Activated CD4-positive, alpha-beta T cell treated with anti-CD3 and anti-CD28 coated beads, Interleukin-2, amount 10 ng/mL, durations not matched to agents 24 days and 14 days (primary cell): ENCODE measurements at regions not wholly inside any gene's neighbourhood (a gene's known extent, or its start where the extent isn't known, plus 50 kb on each side); places are given as distances from the start of the nearest gene placed in this dataset.
"Not testable (repeated sequence)": the region's sequence is repeated elsewhere in the genome, so short reads cannot be mapped to it uniquely, and the experiment has no call there.

ENCODE experiments used
- DNase-seq: peaks from one replicate; pipeline ENCODE4 v3.0.0; 2022
- H3K27ac Mint-ChIP-seq: one replicate; pipeline ENCODE4 v1.8.0; 2022; ENCODE audit warnings: mild to moderate bottlenecking, mixed read lengths
- H3K27me3 Mint-ChIP-seq: one replicate; pipeline ENCODE4 v1.8.0; 2022; ENCODE audit warnings: mixed read lengths
- H3K36me3 Mint-ChIP-seq: one replicate; pipeline ENCODE4 v1.8.0; 2022; ENCODE audit warnings: low read depth, mild to moderate bottlenecking, mixed read lengths
- H3K4me1 Mint-ChIP-seq: one replicate; pipeline ENCODE4 v1.8.0; 2021; ENCODE audit warnings: mixed read lengths
- H3K4me3 Mint-ChIP-seq: one replicate; pipeline ENCODE4 v1.8.0; 2022; ENCODE audit warnings: mild to moderate bottlenecking, moderate library complexity, mixed read lengths
- H3K9me3 Mint-ChIP-seq: one replicate; pipeline ENCODE4 v1.8.0; 2021; ENCODE audit warnings: mixed read lengths
- intact Hi-C: fragments of 100-400 bp; cut with micrococcal nuclease; formaldehyde crosslinking; loops from one replicate; pipeline ENCODE4 v1.15.1; 2023

DNA sequence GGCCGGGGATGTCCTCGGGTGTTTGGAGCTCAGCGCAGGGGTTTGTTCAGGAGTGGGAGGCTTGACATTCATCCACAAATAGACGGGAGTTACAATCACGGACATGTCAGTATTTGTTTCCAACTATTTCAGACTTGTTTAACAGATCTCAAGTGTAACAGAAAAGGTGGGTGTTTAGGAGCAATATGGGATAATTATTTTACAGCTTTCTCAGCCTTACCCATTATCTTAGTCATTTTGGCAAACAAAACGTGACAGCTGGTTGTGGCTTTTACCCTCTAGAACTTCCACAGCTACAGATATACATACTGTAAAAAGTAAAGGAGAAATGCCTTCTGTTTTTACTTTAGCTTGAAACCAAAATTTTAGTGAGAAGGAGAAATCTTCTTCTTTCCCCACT is 178.7 kb upstream of the TMEM45B start:
- intact Hi-C loops = loop anchor here (1.0 to 10.0 kb wide), 4 partner anchors 189 to 1582 kb away; partner anchors contain the start of gene BARX2
- peaks cover 9% of the 10 kb centered on the region for H3K9me3 Mint-ChIP-seq
- H3K4me3 Mint-ChIP-seq = peak overlapping the region; percentile 32
- no peak for DNase-seq
- H3K27me3 Mint-ChIP-seq = no peaks in the 10 kb centered on the region
- H3K4me1 Mint-ChIP-seq = peaks cover 52% of the 10 kb centered on the region
- H3K27ac Mint-ChIP-seq = peak overlapping the region; percentile 90
- no peaks in the 10 kb centered on the region for H3K36me3 Mint-ChIP-seq

DNA sequence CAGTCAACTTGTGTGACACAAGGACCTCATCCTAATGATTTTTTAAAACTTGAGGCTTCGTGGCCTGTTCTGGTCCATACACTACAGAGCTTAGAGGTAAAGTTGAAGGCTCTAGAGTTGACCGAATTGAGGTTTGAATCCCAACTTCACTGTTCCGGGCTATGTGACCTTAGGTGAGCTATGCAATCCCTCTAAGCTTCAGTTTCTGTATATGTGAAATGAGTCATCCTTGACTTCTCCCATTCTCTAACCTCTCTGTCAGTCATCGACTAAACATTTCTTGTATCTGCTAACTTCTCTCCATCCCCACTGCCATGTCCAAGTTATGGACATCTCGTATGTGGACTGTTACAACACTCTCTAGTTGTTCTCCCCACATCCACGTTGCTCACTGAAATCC is 178.2 kb upstream of the TMEM45B start:
- H3K27me3 Mint-ChIP-seq = no peaks in the 10 kb centered on the region
- peaks cover 2% of the 10 kb centered on the region for H3K36me3 Mint-ChIP-seq
- H3K9me3 Mint-ChIP-seq = peaks cover 13% of the 10 kb centered on the region
- no peak for DNase-seq
- intact Hi-C loops = loop anchor here (1.0 to 10.0 kb wide), 4 partner anchors 189 to 1583 kb away; partner anchors contain the start of gene BARX2
- H3K4me1 Mint-ChIP-seq = peaks cover 57% of the 10 kb centered on the region
- peak overlapping the region; percentile 90 for H3K27ac Mint-ChIP-seq
- peak overlapping the region; percentile 44 for H3K4me3 Mint-ChIP-seq

DNA sequence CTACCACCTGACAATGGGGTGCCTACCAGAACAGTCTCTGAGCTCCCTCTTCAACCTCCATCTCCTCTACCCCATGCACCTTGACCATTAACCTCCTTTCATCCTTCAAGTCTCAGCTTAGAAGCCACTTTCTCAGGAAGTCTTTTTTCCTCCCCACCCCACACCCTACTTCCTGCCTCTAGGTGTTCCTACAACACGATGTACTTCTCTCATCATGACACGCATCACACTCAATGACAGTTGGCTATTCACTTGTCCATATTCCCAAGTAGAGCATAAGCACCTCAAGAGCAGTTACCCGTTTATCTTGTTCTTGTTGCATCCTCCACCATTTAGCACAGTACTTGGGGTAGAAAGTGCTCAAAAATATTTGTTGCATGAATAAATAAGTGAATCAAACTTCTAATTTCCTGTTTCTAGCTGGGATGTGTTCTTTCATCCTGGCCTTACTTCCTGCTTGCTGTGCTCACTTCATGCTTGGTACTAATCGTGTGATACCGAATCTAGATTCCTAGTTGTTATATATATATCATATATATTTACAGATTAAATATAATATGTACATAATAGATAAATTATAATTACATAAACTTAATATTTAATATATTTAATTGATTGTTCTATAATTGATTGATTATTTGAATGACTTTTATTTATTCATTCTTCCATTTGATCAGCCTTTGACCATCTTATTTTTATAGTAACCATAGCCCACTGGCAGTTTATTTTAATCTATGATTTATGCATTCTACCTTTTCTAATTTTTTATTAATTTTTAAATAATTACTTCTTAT is 177.5 kb upstream of the TMEM45B start:
- Mint-ChIP-seq H3K9me3 (peaks cover 13% of the 10 kb centered on the region), H3K4me3 (peak overlapping the region; percentile 44), H3K4me1 (peaks cover 61% of the 10 kb centered on the region), H3K36me3 (peaks cover 6% of the 10 kb centered on the region), H3K27ac (peak overlapping the region; percentile 90), H3K27me3 (no peaks in the 10 kb centered on the region)
- intact Hi-C loops = loop anchor here (1.0 to 10.0 kb wide), 5 partner anchors 57 to 1583 kb away; partner anchors contain the start of gene BARX2
- DNase-seq = peak; percentile 64

DNA sequence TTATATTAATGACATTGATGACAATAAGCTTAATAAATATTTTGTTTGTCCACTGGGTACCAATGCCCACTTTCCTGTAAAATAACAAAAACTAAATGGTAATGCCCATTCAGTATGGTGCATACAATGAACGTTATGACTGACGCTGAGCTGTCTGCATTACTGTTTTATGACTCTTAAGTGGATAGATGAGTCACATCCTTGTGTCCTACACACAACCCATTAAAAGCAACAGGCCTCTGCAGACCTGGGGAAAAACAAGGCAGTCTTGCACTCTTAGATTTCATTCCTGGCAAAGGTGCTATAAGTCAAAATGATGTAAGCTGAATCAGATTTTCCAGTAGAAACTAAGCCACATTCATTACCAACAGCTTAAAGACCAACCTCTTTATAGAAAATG is 176.3 kb upstream of the TMEM45B start:
- intact Hi-C loops = loop anchor here (1.0 to 10.0 kb wide), 5 partner anchors 56 to 1584 kb away; partner anchors contain the start of gene BARX2
- peaks cover 13% of the 10 kb centered on the region for H3K9me3 Mint-ChIP-seq
- H3K4me3 Mint-ChIP-seq = peak overlapping the region; percentile 42
- peaks cover 7% of the 10 kb centered on the region for H3K36me3 Mint-ChIP-seq
- DNase-seq = peak; percentile 73
- H3K27me3 Mint-ChIP-seq = no peaks in the 10 kb centered on the region
- peaks cover 70% of the 10 kb centered on the region for H3K4me1 Mint-ChIP-seq
- H3K27ac Mint-ChIP-seq = peak overlapping the region; percentile 87

- intact Hi-C loops = loop anchor here (10.0 kb wide), 1 partner anchor 356 kb away; no protein-coding TSS in a partner anchor
- peaks cover 78% of the 10 kb centered on the region for H3K4me1 Mint-ChIP-seq
- DNase-seq = no peak
- peaks cover 14% of the 10 kb centered on the region for H3K9me3 Mint-ChIP-seq
- no peaks in the 10 kb centered on the region for H3K27me3 Mint-ChIP-seq
- no peak overlapping the region for H3K4me3 Mint-ChIP-seq
- peak overlapping the region; percentile 87 for H3K27ac Mint-ChIP-seq
- peaks cover 7% of the 10 kb centered on the region for H3K36me3 Mint-ChIP-seq
These were observed 175.0 kb upstream of the TMEM45B start for GRCh38 chr11:129640671-129641070.

GRCh38 chr11:129643031-129643721 is 172.5 kb upstream of the TMEM45B start:
- Mint-ChIP-seq H3K9me3 (peaks cover 11% of the 10 kb centered on the region), H3K27me3 (no peaks in the 10 kb centered on the region), H3K4me3 (peak overlapping the region; percentile 39), H3K36me3 (peaks cover 7% of the 10 kb centered on the region), H3K27ac (peak overlapping the region; percentile 93), H3K4me1 (peaks cover 71% of the 10 kb centered on the region)
- DNase-seq = peak; percentile 62
- intact Hi-C loops = loop anchor here (1.0 to 10.0 kb wide), 2 partner anchors 225 to 358 kb away; no protein-coding TSS in a partner anchor

DNA sequence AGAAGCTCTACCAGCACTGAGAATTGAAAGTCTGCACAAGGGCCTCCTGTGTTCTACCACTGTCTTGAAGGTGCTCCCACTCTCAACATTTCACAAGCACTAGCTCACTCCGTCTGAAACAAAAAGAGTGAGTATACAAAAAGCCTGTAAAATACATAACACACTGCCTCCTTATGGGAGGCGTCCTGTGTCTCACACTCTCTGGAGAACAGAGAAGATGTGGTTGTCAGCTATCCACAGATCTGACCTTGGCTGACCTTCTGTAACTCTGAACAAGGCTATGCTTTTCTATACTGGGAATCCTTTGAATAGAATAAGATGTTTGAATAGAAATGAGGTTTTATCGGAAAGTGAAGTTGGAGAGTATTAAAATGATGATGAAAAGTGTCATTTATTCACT is 171.3 kb upstream of the TMEM45B start:
- Mint-ChIP-seq H3K4me3 (peak overlapping the region; percentile 2), H3K4me1 (peaks cover 66% of the 10 kb centered on the region), H3K27ac (peak overlapping the region; percentile 93), H3K27me3 (no peaks in the 10 kb centered on the region), H3K36me3 (peaks cover 7% of the 10 kb centered on the region), H3K9me3 (peaks cover 13% of the 10 kb centered on the region)
- intact Hi-C loops = loop anchor here (2.0 to 10.0 kb wide), 2 partner anchors 24 to 360 kb away; no protein-coding TSS in a partner anchor
- no peak for DNase-seq

DNA sequence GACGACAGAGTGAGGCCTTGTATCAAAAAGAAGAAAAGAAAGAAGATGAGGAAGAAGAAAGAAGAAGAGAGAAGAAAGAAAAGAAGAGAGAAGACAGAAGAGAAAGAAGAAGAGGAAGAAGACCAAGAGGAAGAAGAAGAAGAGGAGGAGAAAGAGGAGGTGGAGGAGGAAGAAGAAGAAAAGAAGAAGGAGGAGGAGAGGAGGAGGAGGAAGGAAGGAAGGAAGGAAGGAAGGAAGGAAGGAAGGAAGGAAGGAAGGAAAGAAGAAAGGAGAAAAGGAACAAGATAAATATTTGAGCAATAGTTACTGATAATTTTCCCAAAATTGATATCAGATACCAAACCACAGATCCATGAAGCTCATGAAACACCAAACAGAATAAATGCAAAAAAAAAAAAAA is 169.7 kb upstream of the TMEM45B start:
- Mint-ChIP-seq H3K4me3 (no peak overlapping the region), H3K4me1 (peaks cover 51% of the 10 kb centered on the region), H3K27me3 (no peaks in the 10 kb centered on the region), H3K9me3 (peaks cover 21% of the 10 kb centered on the region), H3K27ac (peak overlapping the region; percentile 69), H3K36me3 (peaks cover 7% of the 10 kb centered on the region)
- DNase-seq = no peak
- intact Hi-C loops = loop anchor here (2.0 to 10.0 kb wide), 2 partner anchors 23 to 361 kb away; no protein-coding TSS in a partner anchor

DNA sequence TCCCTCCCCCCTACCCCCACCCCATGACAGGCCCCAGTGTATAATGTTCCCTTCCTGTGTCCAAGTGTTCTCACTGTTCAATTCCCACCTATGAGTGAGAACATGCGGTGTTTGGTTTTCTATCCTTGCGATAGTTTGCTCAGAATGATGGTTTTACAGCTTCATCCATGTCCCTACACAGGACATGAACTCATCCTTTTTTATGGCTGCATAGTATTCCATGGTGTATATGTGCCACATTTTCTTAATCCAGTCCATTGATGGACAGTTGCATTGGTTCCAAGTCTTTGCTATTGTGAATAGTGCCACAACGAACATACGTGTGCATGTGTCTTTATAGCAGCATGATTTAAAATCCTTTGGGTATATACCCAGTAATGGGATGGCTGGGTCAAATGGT is 165.6 kb upstream of the TMEM45B start:
- H3K27ac Mint-ChIP-seq, intact Hi-C loops, H3K36me3 Mint-ChIP-seq, H3K27me3 Mint-ChIP-seq, H3K4me3 Mint-ChIP-seq, DNase-seq: not testable (repeated sequence)
- Mint-ChIP-seq H3K4me1 (peaks cover 16% of the 10 kb centered on the region), H3K9me3 (peaks cover 29% of the 10 kb centered on the region)

DNA sequence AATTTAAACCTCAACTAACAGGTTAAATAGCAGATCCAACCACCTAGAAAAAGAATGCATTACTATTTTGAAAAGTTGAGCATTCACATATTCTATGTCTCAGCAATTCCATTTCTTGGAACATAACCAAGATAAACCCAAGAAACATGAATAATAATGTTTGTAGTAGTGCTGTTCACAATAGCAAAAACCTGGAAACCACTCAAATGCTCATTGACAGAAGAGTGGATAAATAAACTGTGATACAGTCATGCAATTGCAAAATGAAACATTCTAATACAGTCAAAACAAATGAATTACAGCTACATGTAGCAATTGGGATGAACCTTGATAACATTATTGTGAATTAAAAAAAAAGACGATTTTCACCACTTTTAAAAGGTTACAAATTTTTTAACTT is 162.8 kb upstream of the TMEM45B start:
- no peak for DNase-seq
- H3K36me3 Mint-ChIP-seq = no peaks in the 10 kb centered on the region
- intact Hi-C loops = no loop called here
- no peak overlapping the region for H3K27ac Mint-ChIP-seq
- H3K4me1 Mint-ChIP-seq = peaks cover 5% of the 10 kb centered on the region
- peaks cover 39% of the 10 kb centered on the region for H3K9me3 Mint-ChIP-seq
- no peaks in the 10 kb centered on the region for H3K27me3 Mint-ChIP-seq
- H3K4me3 Mint-ChIP-seq = no peak overlapping the region

- no peak for DNase-seq
- no peak overlapping the region for H3K4me3 Mint-ChIP-seq
- H3K9me3 Mint-ChIP-seq = peaks cover 32% of the 10 kb centered on the region
- no peaks in the 10 kb centered on the region for H3K4me1 Mint-ChIP-seq
- H3K27ac Mint-ChIP-seq = no peak overlapping the region
- H3K36me3 Mint-ChIP-seq = no peaks in the 10 kb centered on the region
- no peaks in the 10 kb centered on the region for H3K27me3 Mint-ChIP-seq
- intact Hi-C loops = no loop called here
These were observed 160.3 kb upstream of the TMEM45B start for GRCh38 chr11:129655247-129655832.

GRCh38 chr11:129657866-129658525 is 157.7 kb upstream of the TMEM45B start:
- Mint-ChIP-seq H3K27me3 (no peaks in the 10 kb centered on the region), H3K9me3 (peaks cover 35% of the 10 kb centered on the region), H3K4me1 (no peaks in the 10 kb centered on the region), H3K27ac (no peak overlapping the region), H3K4me3 (no peak overlapping the region), H3K36me3 (no peaks in the 10 kb centered on the region)
- intact Hi-C loops = no loop called here
- DNase-seq = no peak

DNA sequence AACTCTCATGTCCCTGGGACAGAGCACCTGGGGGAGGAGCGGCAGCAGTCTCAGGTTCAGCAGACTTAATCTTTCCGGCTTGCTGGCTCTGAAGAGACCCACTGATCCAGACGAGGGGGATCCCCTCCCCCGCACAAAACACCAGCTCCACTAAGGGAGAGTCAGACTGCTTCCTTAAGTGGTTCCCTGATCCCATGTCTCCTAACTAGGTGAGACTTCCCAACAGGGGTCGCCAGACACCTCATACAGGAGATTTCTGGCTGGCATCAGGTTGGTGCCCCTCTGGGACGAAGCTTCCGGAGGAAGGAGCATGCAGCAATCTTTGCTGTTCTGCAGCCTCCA is 157.2 kb upstream of the TMEM45B start:
- H3K4me3 Mint-ChIP-seq = no peak overlapping the region
- no peak overlapping the region for H3K27ac Mint-ChIP-seq
- no peaks in the 10 kb centered on the region for H3K27me3 Mint-ChIP-seq
- no peak for DNase-seq
- H3K4me1 Mint-ChIP-seq = no peaks in the 10 kb centered on the region
- H3K36me3 Mint-ChIP-seq = no peaks in the 10 kb centered on the region
- peaks cover 33% of the 10 kb centered on the region for H3K9me3 Mint-ChIP-seq
- intact Hi-C loops = no loop called here
